Fibroblast of lung (primary cell): ENCODE measurements at regions not wholly inside any gene's neighbourhood (a gene's known extent, or its start where the extent isn't known, plus 50 kb on each side); places are given as distances from the start of the nearest gene placed in this dataset.
"Not testable (repeated sequence)": the region's sequence is repeated elsewhere in the genome, so short reads cannot be mapped to it uniquely, and the experiment has no call there.

Source experiments
- DNase-seq, 2 donors: peaks; one replicate each; pipeline versions ENCODE4 v3.0.0 to v3.0.0-alpha.2; 2010; ENCODE audit warnings: low read depth in 2 of 2
- H2AFZ ChIP-seq: 2 replicates; pipeline ENCODE4 v1.5.1; 2012; ENCODE audit warnings: low read length, control low read depth, inconsistent platforms
- H3K27ac ChIP-seq: 2 replicates; pipeline ENCODE4 v1.5.1; 2011; ENCODE audit warnings: low read length, control low read depth; ENCODE audit not compliant: insufficient read depth
- H3K27me3 ChIP-seq: 2 replicates; pipeline ENCODE4 v1.5.1; 2011; ENCODE audit warnings: mild to moderate bottlenecking, low read length; ENCODE audit not compliant: control insufficient read depth, insufficient read depth
- H3K36me3 ChIP-seq: 2 replicates; pipeline ENCODE4 v1.5.1; 2011; ENCODE audit warnings: low read length; ENCODE audit not compliant: control insufficient read depth, insufficient read depth
- H3K4me1 ChIP-seq: 2 replicates; pipeline ENCODE4 v1.5.1; 2011; ENCODE audit warnings: low read length; ENCODE audit not compliant: control insufficient read depth, insufficient read depth; ENCODE audit errors: extremely low read depth
- H3K4me2 ChIP-seq: 2 replicates; pipeline ENCODE4 v1.5.1; 2011; ENCODE audit warnings: low read length, control low read depth; ENCODE audit not compliant: insufficient read depth; ENCODE audit errors: extremely low read depth
- H3K4me3 ChIP-seq, 4 experiments: fragments of 200-600 bp in 1 of 4; sonication (generic) in 1 of 4; replicated peaks in 1 of 4; 2 replicates each; pipeline ENCODE4 v1.5.1; 2011 to 2016; ENCODE audit warnings: low read length in 4 of 4, low read depth in 3 of 4, mild to moderate bottlenecking in 3 of 4, control low read depth in 2 of 4, inconsistent platforms in 1 of 4, mixed read lengths in 1 of 4; ENCODE audit not compliant: insufficient read depth in 1 of 4; ENCODE audit errors: control extremely low read depth in 1 of 4
- H3K79me2 ChIP-seq: 2 replicates; pipeline ENCODE4 v1.5.1; 2012; ENCODE audit warnings: mild to moderate bottlenecking, low read length, inconsistent platforms; ENCODE audit not compliant: control insufficient read depth, insufficient read depth
- H3K9ac ChIP-seq: 2 replicates; pipeline ENCODE4 v1.5.1; 2011; ENCODE audit warnings: mild to moderate bottlenecking, low read length, control low read depth; ENCODE audit not compliant: insufficient read depth
- H3K9me3 ChIP-seq: 2 replicates; pipeline ENCODE4 v1.5.1; 2012; ENCODE audit warnings: low read depth, low read length; ENCODE audit not compliant: control insufficient read depth, insufficient read depth
- H4K20me1 ChIP-seq: 2 replicates; pipeline ENCODE4 v1.5.1; 2011; ENCODE audit warnings: low read length; ENCODE audit not compliant: control insufficient read depth, insufficient read depth; ENCODE audit errors: extremely low read depth
- CTCF ChIP-seq, 2 donors: IDR thresholded peaks in 1 of 2; conservative IDR thresholded peaks in 1 of 2; 1 replicate in 1 of 2; 2 replicates in 1 of 2; pipeline ENCODE4 v1.5.1; 2011 to 2012; ENCODE audit warnings: low read length in 2 of 2, control low read depth in 1 of 2, inconsistent platforms in 1 of 2, low read depth in 1 of 2, mild to moderate bottlenecking in 1 of 2
- EZH2 ChIP-seq: IDR thresholded peaks from 2 replicates; pipeline ENCODE4 v1.5.1; 2012; ENCODE audit warnings: low read length, control low read depth, mild to moderate bottlenecking; ENCODE audit errors: missing control alignments

- H3K4me3 ChIP-seq, result no peak overlapping the region
- DNase-seq, result no peak
- no peak overlapping the region for H3K9ac ChIP-seq
- no peak overlapping the region for H3K4me2 ChIP-seq
- no peaks in the 10 kb centered on the region for H3K4me1 ChIP-seq
- no peak overlapping the region for H2AFZ ChIP-seq
- H3K36me3 ChIP-seq, result no peaks in the 10 kb centered on the region
- no peaks in the 10 kb centered on the region for H3K9me3 ChIP-seq
- TF ChIP-seq CTCF (conservative IDR thresholded peaks at IDR 0.05 in 1 of 2, IDR thresholded peaks at IDR 0.05 in 1 of 2; ENCODE audit: low read depth in 1 of 2, low read length in 2 of 2), result no peak
- no peak for TF ChIP-seq EZH2
- H4K20me1 ChIP-seq, result no peaks in the 10 kb centered on the region
- no peaks in the 10 kb centered on the region for H3K79me2 ChIP-seq
- H3K27me3 ChIP-seq, result no peaks in the 10 kb centered on the region
- H3K27ac ChIP-seq, result no peak overlapping the region
Measured at GRCh38 chr14:49036266-49036665, 549.9 kb downstream of the RPS29 start.

GRCh38 chr14:49033131-49033530, 553.0 kb downstream of the RPS29 start:
- Histone ChIP-seq H3K27ac (no peak overlapping the region), H3K4me2 (no peak overlapping the region), H4K20me1 (no peaks in the 10 kb centered on the region), H2AFZ (no peak overlapping the region), H3K4me3 (no peak overlapping the region), H3K9me3 (no peaks in the 10 kb centered on the region), H3K4me1 (no peaks in the 10 kb centered on the region), H3K79me2 (no peaks in the 10 kb centered on the region), H3K9ac (no peak overlapping the region), H3K36me3 (no peaks in the 10 kb centered on the region), H3K27me3 (no peaks in the 10 kb centered on the region)
- no peak for DNase-seq
- TF ChIP-seq EZH2 (no peak), CTCF (conservative IDR thresholded peaks at IDR 0.05 in 1 of 2, IDR thresholded peaks at IDR 0.05 in 1 of 2; ENCODE audit: low read depth in 1 of 2, low read length in 2 of 2) (no peak)

- H3K79me2 ChIP-seq, H3K27me3 ChIP-seq, H3K36me3 ChIP-seq, H2AFZ ChIP-seq, H3K4me1 ChIP-seq, H3K9ac ChIP-seq, H3K27ac ChIP-seq, DNase-seq, H3K4me2 ChIP-seq, H4K20me1 ChIP-seq, H3K9me3 ChIP-seq, H3K4me3 ChIP-seq: not testable (repeated sequence)
Measured at GRCh38 chr14:49031710-49032109, 554.5 kb downstream of the RPS29 start.
